ENCODE measurements at regions not wholly inside any gene's neighbourhood (a gene's known extent, or its start where the extent isn't known, plus 50 kb on each side); places are given as distances from the start of the nearest gene placed in this dataset.

- TF ChIP-seq CTCF (IDR thresholded peaks at IDR 0.05) (no peak), POLR2A (IDR thresholded peaks at IDR 0.05; ENCODE audit: low read depth) (no peak), EP300 (IDR thresholded peaks at IDR 0.05) (no peak)
Measured at GRCh38 chr15:70566989-70567388, 196.4 kb downstream of the UACA start.
